GM12891 (cell line): ENCODE measurements at regions not wholly inside any gene's neighbourhood (a gene's known extent, or its start where the extent isn't known, plus 50 kb on each side); places are given as distances from the start of the nearest gene placed in this dataset.

Experiments
- DNase-seq: peaks from one replicate; pipeline ENCODE4 v3.0.0; 2011; ENCODE audit warnings: low spot score; ENCODE audit not compliant: insufficient read length
- FAIRE-seq: peaks from 2 replicates; lab custom pipeline; 2011; peaks lifted over from hg19 to GRCh38; lab: Jason Lieb, UNC
- PAX5 ChIP-seq: IDR thresholded peaks from 2 replicates; pipeline ENCODE4 v1.6.1; 2011; ENCODE audit warnings: low read length, moderate library complexity, mild to moderate bottlenecking; ENCODE audit not compliant: insufficient read depth, severe bottlenecking
- POLR2A ChIP-seq: IDR thresholded peaks from 2 replicates; pipeline ENCODE4 v1.6.1; 2011; ENCODE audit warnings: low read depth, low read length, control low read depth
- POLR2AphosphoS5 ChIP-seq: IDR thresholded peaks from 2 replicates; pipeline ENCODE4 v1.6.1; 2011; ENCODE audit warnings: low read depth, low read length, control low read depth
- POU2F2 ChIP-seq: IDR thresholded peaks from 2 replicates; pipeline ENCODE4 v1.6.1; 2011; ENCODE audit warnings: low read depth, mild to moderate bottlenecking, control low read depth, low read length, moderate library complexity
- SPI1 ChIP-seq: IDR thresholded peaks from 2 replicates; pipeline ENCODE4 v1.6.1; 2011; ENCODE audit warnings: low read depth, low read length, control low read depth
- TAF1 ChIP-seq: IDR thresholded peaks from 2 replicates; pipeline ENCODE4 v1.6.1; 2011; ENCODE audit warnings: low read depth, low read length, control low read depth

DNA sequence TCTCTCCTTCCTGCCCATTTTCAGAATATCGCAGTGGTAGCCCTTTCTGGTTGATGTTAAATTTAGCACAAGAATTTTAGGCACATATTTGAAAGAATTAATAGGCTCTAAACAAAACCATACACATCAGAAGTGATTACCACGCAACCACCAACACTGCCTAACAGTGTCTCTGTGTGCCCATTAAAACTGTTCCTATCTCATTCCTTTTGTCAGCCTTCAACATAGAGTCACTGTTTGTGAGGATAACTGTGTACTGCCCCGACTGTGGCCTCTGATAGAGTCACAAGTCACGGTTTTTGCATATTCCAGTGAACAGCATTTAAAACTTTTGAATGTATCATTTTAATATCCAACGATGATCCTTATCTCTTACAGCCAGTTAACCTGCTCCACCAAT, 116.8 kb upstream of the TNFAIP3 start:
- TF ChIP-seq POU2F2: no peak
- TF ChIP-seq PAX5: no peak
- TF ChIP-seq POLR2A: no peak
- no peak for TF ChIP-seq POLR2AphosphoS5
- no peak for TF ChIP-seq TAF1
- no peak for TF ChIP-seq SPI1
- FAIRE-seq: peak; percentile 5
- DNase-seq: no peak

DNA sequence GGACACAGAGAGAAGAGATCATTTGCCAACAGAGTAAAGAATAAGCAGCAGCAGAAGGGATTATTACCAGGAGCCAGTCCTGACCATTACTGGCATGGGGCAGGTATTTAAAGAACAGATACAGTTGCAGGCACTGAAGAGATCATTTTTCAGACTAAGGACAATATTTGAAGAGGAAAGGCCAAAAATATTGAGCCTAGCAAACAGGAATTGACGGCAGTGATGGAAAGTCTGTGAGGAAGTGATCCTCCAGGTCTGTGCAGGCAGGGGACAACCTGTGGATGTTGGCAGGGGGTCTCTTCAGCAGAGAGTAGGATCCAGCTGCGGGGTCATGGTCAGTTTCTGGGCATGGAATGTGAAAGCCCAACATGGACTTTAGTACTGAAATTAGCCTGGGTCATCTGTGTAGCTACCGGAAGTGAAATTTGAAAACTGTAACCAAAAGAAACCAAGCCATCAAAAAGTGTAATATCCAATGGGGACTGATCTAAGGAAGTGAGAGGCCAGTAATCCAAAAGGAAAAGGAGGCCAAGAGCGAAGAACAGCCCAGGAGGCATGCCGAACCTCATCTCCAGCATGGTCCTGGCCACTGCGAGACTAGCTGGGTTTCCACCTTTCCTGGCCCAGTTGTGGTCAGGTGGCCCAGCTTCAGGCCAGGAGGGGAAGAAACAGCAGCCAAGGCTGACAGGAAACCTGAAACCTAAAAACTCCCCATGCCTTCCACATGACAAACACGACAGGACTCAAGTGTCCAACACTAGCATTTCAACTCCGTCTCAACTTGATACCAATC, 115.1 kb upstream of the TNFAIP3 start:
- TF ChIP-seq POU2F2 (no peak), SPI1 (0 out of 2 replicates have a peak, but pooled peaks have one; percentile 17), POLR2AphosphoS5 (no peak)
- FAIRE-seq (peak; percentile 26), DNase-seq (no peak)

DNA sequence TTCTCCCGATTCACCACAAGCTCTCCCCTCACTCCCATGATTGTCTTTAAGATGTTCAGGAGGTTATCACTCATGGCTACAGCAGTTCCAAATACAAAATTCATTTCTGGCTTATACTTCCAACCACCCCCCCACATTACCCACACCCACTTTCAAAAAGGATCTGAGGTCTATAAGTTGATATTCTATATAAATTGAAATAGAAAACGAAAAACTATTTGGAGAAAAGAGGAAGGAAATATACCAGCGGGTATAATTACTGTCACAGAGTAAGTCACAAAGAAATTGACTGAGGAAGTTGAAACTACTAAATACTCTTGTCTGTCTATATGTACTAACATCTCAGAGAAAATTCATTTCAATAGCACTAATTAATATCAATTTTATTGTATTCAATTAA, 112.7 kb upstream of the TNFAIP3 start:
- DNase-seq (no peak), FAIRE-seq (peak; percentile 41)
- no peak for TF ChIP-seq POLR2AphosphoS5
- TF ChIP-seq POU2F2: no peak
- TF ChIP-seq POLR2A: no peak
- no peak for TF ChIP-seq SPI1
- no peak for TF ChIP-seq PAX5
- TF ChIP-seq TAF1: no peak

GRCh38 chr6:137754866-137755265, 112.2 kb upstream of the TNFAIP3 start:
- FAIRE-seq (peak; percentile 43), DNase-seq (no peak)
- TF ChIP-seq PAX5: no peak
- no peak for TF ChIP-seq TAF1

GRCh38 chr6:137755284-137755683, 111.8 kb upstream of the TNFAIP3 start:
- TF ChIP-seq PAX5 (no peak), POU2F2 (no peak), POLR2AphosphoS5 (no peak), SPI1 (no peak), POLR2A (no peak), TAF1 (no peak)
- no peak for DNase-seq
- no peak for FAIRE-seq

DNA sequence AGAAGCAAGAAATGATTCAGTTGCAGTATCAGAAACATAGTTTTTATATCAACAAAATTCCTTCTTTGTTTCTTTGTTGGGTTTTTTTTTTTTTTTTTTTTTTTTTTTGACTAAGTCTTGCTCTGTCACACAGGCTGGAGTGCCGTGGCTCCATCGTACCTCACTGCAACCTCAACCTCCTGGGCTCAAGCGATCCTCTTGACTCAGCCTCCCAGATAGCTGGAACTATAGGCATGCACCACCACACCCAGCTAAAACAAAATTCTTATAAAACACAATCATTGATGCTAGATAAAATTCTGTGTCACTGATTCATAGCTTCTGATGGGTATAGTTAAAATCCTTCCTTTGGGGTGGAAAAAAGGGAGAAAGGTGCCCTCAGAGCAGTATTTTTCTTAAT, 110.3 kb upstream of the TNFAIP3 start:
- DNase-seq (no peak), FAIRE-seq (no peak)
- TF ChIP-seq SPI1 (no peak), PAX5 (no peak), TAF1 (no peak), POU2F2 (no peak), POLR2AphosphoS5 (no peak), POLR2A (no peak)

DNA sequence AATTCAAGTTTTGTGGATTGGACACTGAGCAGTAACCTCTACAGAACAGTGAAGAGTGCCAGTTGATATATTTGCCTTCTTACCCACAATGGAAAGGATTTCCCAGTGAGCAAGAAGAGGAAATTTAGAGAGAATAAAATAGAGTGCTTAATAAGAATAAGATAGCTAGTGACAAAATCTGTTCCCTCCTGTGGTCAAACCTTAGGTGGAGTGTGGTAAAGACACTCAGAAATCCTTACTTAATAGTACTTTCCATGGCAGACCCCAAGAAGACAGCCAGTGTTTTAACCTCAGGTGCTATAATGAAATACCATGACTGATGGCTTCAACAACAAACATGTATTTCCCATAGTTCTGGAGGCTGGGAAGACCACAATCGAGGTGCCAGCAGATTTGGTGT, 108.4 kb upstream of the TNFAIP3 start:
- FAIRE-seq (no peak), DNase-seq (no peak)
- TF ChIP-seq POLR2AphosphoS5: no peak

GRCh38 chr6:137759624-137760023, 107.4 kb upstream of the TNFAIP3 start:
- DNase-seq (no peak), FAIRE-seq (no peak)
- TF ChIP-seq TAF1 (no peak), SPI1 (peak; percentile 53), POLR2AphosphoS5 (no peak)

- no peak for FAIRE-seq
- TF ChIP-seq POLR2AphosphoS5 (no peak), SPI1 (no peak), PAX5 (no peak), POLR2A (no peak), TAF1 (no peak), POU2F2 (no peak)
- DNase-seq: no peak
Observed at GRCh38 chr6:137761072-137761471, 106.0 kb upstream of the TNFAIP3 start.

DNA sequence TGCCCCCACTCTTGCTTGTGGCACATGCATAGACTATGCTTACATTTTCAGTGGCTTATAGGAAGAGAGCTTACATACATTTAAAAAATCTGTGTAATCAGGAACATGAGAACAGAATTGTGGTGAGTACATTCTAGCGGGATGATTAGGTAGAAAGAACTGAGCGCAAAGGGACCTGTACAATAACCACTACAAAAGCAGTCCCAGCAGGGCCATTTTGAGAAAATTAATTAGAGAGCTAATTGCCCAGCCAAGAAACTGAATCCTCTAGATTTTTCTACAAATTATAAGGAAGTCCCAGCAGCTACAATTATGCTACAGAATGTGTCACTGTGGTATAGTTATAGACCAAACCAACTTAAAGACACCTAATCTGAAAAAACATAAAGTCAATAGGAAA, 105.6 kb upstream of the TNFAIP3 start:
- FAIRE-seq (no peak), DNase-seq (no peak)
- no peak for TF ChIP-seq TAF1
- no peak for TF ChIP-seq POLR2AphosphoS5
